ENCODE measurements at regions not wholly inside any gene's neighbourhood (a gene's known extent, or its start where the extent isn't known, plus 50 kb on each side); places are given as distances from the start of the nearest gene placed in this dataset.
"Not testable (repeated sequence)": the region's sequence is repeated elsewhere in the genome, so short reads cannot be mapped to it uniquely, and the experiment has no call there.

- WGBS, 2 donors, result 84 to 88% methylated on average over 4 of the region's 4 CpGs
- intact Hi-C loops (cut with DNase I), result no loop called here
- H3K9me3 ChIP-seq, result peaks cover 0 to 1% (median 0%) of the 10 kb centered on the region in 4 donors
- no peak for DNase-seq
- no peak overlapping the region for H3K4me3 ChIP-seq
- TF ChIP-seq POLR2A (IDR thresholded peaks at IDR 0.05) (no peak), EP300 (IDR thresholded peaks at IDR 0.05) (no peak), POLR2AphosphoS5 (IDR thresholded peaks at IDR 0.05) (no peak)
- TF ChIP-seq, protein P1, sequence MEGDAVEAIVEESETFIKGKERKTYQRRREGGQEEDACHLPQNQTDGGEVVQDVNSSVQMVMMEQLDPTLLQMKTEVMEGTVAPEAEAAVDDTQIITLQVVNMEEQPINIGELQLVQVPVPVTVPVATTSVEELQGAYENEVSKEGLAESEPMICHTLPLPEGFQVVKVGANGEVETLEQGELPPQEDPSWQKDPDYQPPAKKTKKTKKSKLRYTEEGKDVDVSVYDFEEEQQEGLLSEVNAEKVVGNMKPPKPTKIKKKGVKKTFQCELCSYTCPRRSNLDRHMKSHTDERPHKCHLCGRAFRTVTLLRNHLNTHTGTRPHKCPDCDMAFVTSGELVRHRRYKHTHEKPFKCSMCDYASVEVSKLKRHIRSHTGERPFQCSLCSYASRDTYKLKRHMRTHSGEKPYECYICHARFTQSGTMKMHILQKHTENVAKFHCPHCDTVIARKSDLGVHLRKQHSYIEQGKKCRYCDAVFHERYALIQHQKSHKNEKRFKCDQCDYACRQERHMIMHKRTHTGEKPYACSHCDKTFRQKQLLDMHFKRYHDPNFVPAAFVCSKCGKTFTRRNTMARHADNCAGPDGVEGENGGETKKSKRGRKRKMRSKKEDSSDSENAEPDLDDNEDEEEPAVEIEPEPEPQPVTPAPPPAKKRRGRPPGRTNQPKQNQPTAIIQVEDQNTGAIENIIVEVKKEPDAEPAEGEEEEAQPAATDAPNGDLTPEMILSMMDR (IDR thresholded peaks at IDR 0.05), result no peak
- H3K27me3 ChIP-seq, result no peaks in the 10 kb centered on the region
- H3K4me1 ChIP-seq, result no peaks in the 10 kb centered on the region
- H3K27ac ChIP-seq, result no peak overlapping the region
- H3K36me3 ChIP-seq, result no peaks in the 10 kb centered on the region
Observed at GRCh38 chr1:190679044-190679443, 201.4 kb upstream of the BRINP3 start.

- Histone ChIP-seq H3K9me3 (peaks cover 0 to 1% (median 0%) of the 10 kb centered on the region in 4 donors), H3K4me3 (no peak overlapping the region), H3K27ac (no peak overlapping the region), H3K4me1 (no peaks in the 10 kb centered on the region), H3K36me3 (no peaks in the 10 kb centered on the region), H3K27me3 (no peaks in the 10 kb centered on the region)
- TF ChIP-seq POLR2AphosphoS5 (IDR thresholded peaks at IDR 0.05) (no peak), EP300 (IDR thresholded peaks at IDR 0.05) (no peak), POLR2A (IDR thresholded peaks at IDR 0.05) (no peak)
- TF ChIP-seq, protein P1 (IDR thresholded peaks at IDR 0.05), result no peak
- 78 to 84% methylated on average over 2 of the region's 2 CpGs for WGBS, 2 donors
- intact Hi-C loops (cut with DNase I), result no loop called here
- no peak for DNase-seq
Observed at GRCh38 chr1:190679454-190679853, 201.8 kb upstream of the BRINP3 start.

DNA sequence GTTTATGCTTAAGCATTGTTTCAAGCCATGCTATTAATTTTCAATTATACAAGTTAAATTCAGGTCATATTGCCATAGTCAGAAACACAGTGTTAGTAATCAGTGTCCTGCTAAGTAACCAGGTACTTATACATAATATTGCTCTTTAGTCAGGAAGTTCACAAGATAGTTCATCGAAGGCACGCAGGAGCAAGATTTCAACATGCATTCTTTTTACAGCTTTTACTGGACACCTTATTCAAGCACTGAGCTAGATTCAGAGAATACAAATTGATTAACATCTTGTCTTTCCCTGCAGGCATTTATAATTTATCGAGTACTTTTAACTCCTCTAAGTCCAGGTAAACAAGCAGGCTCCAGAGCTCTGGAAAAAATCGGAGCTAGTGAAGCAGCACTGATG lies 202.3 kb upstream of the BRINP3 start:
- intact Hi-C loops (cut with DNase I), result no loop called here
- H3K4me1 ChIP-seq, result no peaks in the 10 kb centered on the region
- H3K27ac ChIP-seq, result no peak overlapping the region
- 69 to 82% methylated on average over 4 of the region's 4 CpGs for WGBS, 2 donors
- no peak for DNase-seq
- H3K9me3 ChIP-seq, result peaks cover 0 to 1% (median 0%) of the 10 kb centered on the region in 4 donors
- no peaks in the 10 kb centered on the region for H3K36me3 ChIP-seq
- no peak for TF ChIP-seq EP300 (IDR thresholded peaks at IDR 0.05)
- TF ChIP-seq, protein P1 (IDR thresholded peaks at IDR 0.05), result no peak
- no peak for TF ChIP-seq POLR2AphosphoS5 (IDR thresholded peaks at IDR 0.05)
- no peak for TF ChIP-seq POLR2A (IDR thresholded peaks at IDR 0.05)
- H3K4me3 ChIP-seq, result no peak overlapping the region
- H3K27me3 ChIP-seq, result no peaks in the 10 kb centered on the region

GRCh38 chr1:190685676-190686075 lies 208.0 kb upstream of the BRINP3 start:
- TF ChIP-seq EP300 (IDR thresholded peaks at IDR 0.05), result no peak
- no peak for TF ChIP-seq POLR2AphosphoS5 (IDR thresholded peaks at IDR 0.05)
- no peak for DNase-seq
- Histone ChIP-seq H3K4me3 (no peak overlapping the region), H3K36me3 (no peaks in the 10 kb centered on the region), H3K9me3 (no peaks in the 10 kb centered on the region), H3K4me1 (no peaks in the 10 kb centered on the region), H3K27ac (no peak overlapping the region), H3K27me3 (no peaks in the 10 kb centered on the region)
- intact Hi-C loops (cut with DNase I), result no loop called here
- 57 to 79% methylated on average over 4 of the region's 4 CpGs for WGBS, 2 donors

- WGBS, 2 donors, result 61 to 73% methylated on average over 1 of the region's 1 CpG
- no peaks in the 10 kb centered on the region for H3K36me3 ChIP-seq
- intact Hi-C loops (cut with DNase I), result no loop called here
- H3K27ac ChIP-seq, result no peak overlapping the region
- no peak for DNase-seq
- no peaks in the 10 kb centered on the region for H3K9me3 ChIP-seq
- H3K27me3 ChIP-seq, result no peaks in the 10 kb centered on the region
- H3K4me1 ChIP-seq, result no peaks in the 10 kb centered on the region
- no peak overlapping the region for H3K4me3 ChIP-seq
- TF ChIP-seq EP300 (IDR thresholded peaks at IDR 0.05), result no peak
- TF ChIP-seq POLR2AphosphoS5 (IDR thresholded peaks at IDR 0.05), result no peak
- no peak for TF ChIP-seq POLR2A (IDR thresholded peaks at IDR 0.05)
- TF ChIP-seq, protein P1 (IDR thresholded peaks at IDR 0.05), result no peak
Observed at GRCh38 chr1:190688096-190688495, 210.4 kb upstream of the BRINP3 start.

DNA sequence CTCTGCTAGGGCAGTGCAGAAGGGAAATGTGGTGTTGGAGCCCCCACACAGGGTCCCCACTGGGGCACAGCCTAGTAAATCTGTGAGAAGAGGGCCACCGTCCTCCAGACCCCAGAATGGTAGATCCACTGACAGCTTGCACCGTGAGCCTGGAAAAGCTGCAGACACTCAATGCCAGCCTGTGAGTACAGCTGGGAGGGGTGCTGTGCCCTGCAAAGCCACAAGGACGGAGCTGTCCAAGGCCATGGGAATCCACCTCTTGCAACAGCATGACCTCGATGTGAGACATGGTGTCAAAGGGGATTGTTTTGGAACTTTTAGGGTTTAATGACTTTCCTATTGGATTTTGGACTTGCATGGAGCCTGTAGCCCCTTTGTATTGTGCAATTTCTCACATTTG lies 220.8 kb upstream of the BRINP3 start:
- intact Hi-C loops (cut with DNase I); H3K36me3 ChIP-seq; H3K27ac ChIP-seq; H3K9me3 ChIP-seq; DNase-seq; H3K4me3 ChIP-seq; H3K4me1 ChIP-seq; H3K27me3 ChIP-seq: not testable (repeated sequence)
- WGBS, 2 donors, result 84 to 87% methylated on average over 4 of the region's 4 CpGs
